ENCODE measurements at regions not wholly inside any gene's neighbourhood (a gene's known extent, or its start where the extent isn't known, plus 50 kb on each side); places are given as distances from the start of the nearest gene placed in this dataset.

- no peak for TF ChIP-seq HMGA2 (CRISPR knock-in tag; IDR thresholded peaks at IDR 0.05)
- no peak for TF ChIP-seq CTCF (IDR thresholded peaks at IDR 0.05)
- TF ChIP-seq JUN (CRISPR knock-in tag; IDR thresholded peaks at IDR 0.05): no peak
- TF ChIP-seq ZNF121 (CRISPR knock-in tag; IDR thresholded peaks at IDR 0.05): no peak
- no peak for TF ChIP-seq ZNF138 (CRISPR knock-in tag; conservative IDR thresholded peaks at IDR 0.05)
- no peak for TF ChIP-seq USF2 (CRISPR knock-in tag; IDR thresholded peaks at IDR 0.05)
- TF ChIP-seq TP53 (CRISPR knock-in tag; IDR thresholded peaks at IDR 0.05): no peak
- TF ChIP-seq SP1 (CRISPR knock-in tag; conservative IDR thresholded peaks at IDR 0.05): no peak
- no peak for TF ChIP-seq MAX (CRISPR knock-in tag; IDR thresholded peaks at IDR 0.05)
- TF ChIP-seq OVOL2 (CRISPR knock-in tag; IDR thresholded peaks at IDR 0.05; ENCODE audit: borderline replicate concordance): no peak
- no peak for TF ChIP-seq FOXJ3 (CRISPR knock-in tag; IDR thresholded peaks at IDR 0.05; ENCODE audit: borderline replicate concordance)
- no peak for TF ChIP-seq ETV6 (CRISPR knock-in tag; IDR thresholded peaks at IDR 0.05)
- TF ChIP-seq ATF3 (CRISPR knock-in tag; conservative IDR thresholded peaks at IDR 0.05): no peak
- TF ChIP-seq USF1 (CRISPR knock-in tag; IDR thresholded peaks at IDR 0.05): no peak
Measured at GRCh38 chr2:236901956-236902355, 183.7 kb upstream of the COPS8 start.
